Peyer's patch (tissue), 4 donors: ENCODE measurements at regions not wholly inside any gene's neighbourhood (a gene's known extent, or its start where the extent isn't known, plus 50 kb on each side); places are given as distances from the start of the nearest gene placed in this dataset.

Experiments
- DNase-seq, 3 donors: peaks; one replicate each; pipeline ENCODE4 v3.0.0-alpha.2; 2017 to 2019
- H3K27ac ChIP-seq, 4 donors: fragments of 200-600 bp; sonication (generic); one replicate each; pipeline ENCODE4 v1.5.1; 2016 to 2019
- H3K27me3 ChIP-seq, 2 donors: fragments of 200-600 bp; sonication (generic); one replicate each; pipeline ENCODE4 v1.5.1; 2019
- H3K36me3 ChIP-seq, 3 donors: fragments of 200-600 bp; sonication (generic); one replicate each; pipeline ENCODE4 v1.5.1; 2016 to 2019
- H3K4me1 ChIP-seq, 4 donors: fragments of 200-600 bp; sonication (generic); one replicate each; pipeline ENCODE4 v1.5.1; 2016 to 2019
- H3K4me3 ChIP-seq, 4 donors: fragments of 200-600 bp; sonication (generic); 1 replicate in 3 of 4; 2 replicates in 1 of 4; pipeline ENCODE4 v1.5.1; 2016 to 2019; ENCODE audit warnings: mild to moderate bottlenecking in 1 of 4
- H3K9me3 ChIP-seq, 4 donors: fragments of 200-600 bp; sonication (generic); one replicate each; pipeline ENCODE4 v1.5.1; 2016 to 2019; ENCODE audit warnings: mild to moderate bottlenecking in 1 of 4
- CTCF ChIP-seq, 6 experiments: fragments of 450-650 bp in 4 of 6; fragments of 200-600 bp in 2 of 6; sonication (generic) in 1 of 6; IDR thresholded peaks; one replicate each; pipeline ENCODE4 v1.5.1; 2017 to 2019; ENCODE audit warnings: antibody characterized with exemption in 6 of 6, mild to moderate bottlenecking in 3 of 6, moderate library complexity in 1 of 6
- POLR2A ChIP-seq, 2 donors: fragments of 450-650 bp; IDR thresholded peaks; one replicate each; pipeline ENCODE4 v1.5.1; 2017; ENCODE audit warnings: antibody characterized with exemption in 2 of 2, mild to moderate bottlenecking in 2 of 2, moderate library complexity in 2 of 2

- no peak overlapping the region for H3K4me3 ChIP-seq
- TF ChIP-seq CTCF (IDR thresholded peaks at IDR 0.05) = no peak
- no peak for TF ChIP-seq POLR2A (IDR thresholded peaks at IDR 0.05)
- no peaks in the 10 kb centered on the region for H3K4me1 ChIP-seq
- no peak overlapping the region for H3K27ac ChIP-seq
- H3K9me3 ChIP-seq = no peaks in the 10 kb centered on the region
- no peaks in the 10 kb centered on the region for H3K36me3 ChIP-seq
- H3K27me3 ChIP-seq = no peaks in the 10 kb centered on the region
- no peak for DNase-seq
Observed at GRCh38 chr18:27860701-27861107, 316.2 kb downstream of the CDH2 start.

GRCh38 chr18:27860011-27860410, 316.9 kb downstream of the CDH2 start:
- Histone ChIP-seq H3K27ac (no peak overlapping the region), H3K4me1 (no peaks in the 10 kb centered on the region), H3K27me3 (no peaks in the 10 kb centered on the region), H3K4me3 (no peak overlapping the region), H3K36me3 (no peaks in the 10 kb centered on the region), H3K9me3 (no peaks in the 10 kb centered on the region)
- DNase-seq = no peak
- TF ChIP-seq POLR2A (IDR thresholded peaks at IDR 0.05) (no peak), CTCF (IDR thresholded peaks at IDR 0.05) (no peak)

DNA sequence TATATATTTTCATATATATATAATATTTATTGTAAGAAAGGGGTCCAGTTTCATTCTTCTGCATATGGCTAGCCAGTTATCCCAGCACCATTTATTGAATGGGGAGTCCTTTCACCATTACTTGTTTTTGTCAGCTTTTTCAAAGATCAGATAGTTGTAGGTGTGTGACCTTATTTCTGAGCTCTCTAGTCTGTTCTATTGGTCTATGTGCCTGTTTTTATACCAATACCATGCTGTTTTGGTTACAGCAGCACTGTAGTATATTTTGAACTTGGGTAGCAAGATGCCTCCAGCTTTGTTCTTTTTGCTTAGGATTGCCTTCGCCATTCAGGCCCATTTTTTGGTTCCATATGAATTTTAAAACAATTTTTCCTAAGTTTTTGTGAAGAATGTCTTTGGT, 320.1 kb downstream of the CDH2 start:
- Histone ChIP-seq H3K9me3 (no peaks in the 10 kb centered on the region), H3K36me3 (no peaks in the 10 kb centered on the region), H3K4me3 (no peak overlapping the region), H3K4me1 (no peaks in the 10 kb centered on the region), H3K27me3 (no peaks in the 10 kb centered on the region), H3K27ac (no peak overlapping the region)
- DNase-seq = no peak
- TF ChIP-seq POLR2A (IDR thresholded peaks at IDR 0.05) (no peak), CTCF (IDR thresholded peaks at IDR 0.05) (no peak)

- no peak for TF ChIP-seq POLR2A (IDR thresholded peaks at IDR 0.05)
- no peak for TF ChIP-seq CTCF (IDR thresholded peaks at IDR 0.05)
- H3K27me3 ChIP-seq = no peaks in the 10 kb centered on the region
- DNase-seq = no peak
- H3K4me1 ChIP-seq = no peaks in the 10 kb centered on the region
- no peaks in the 10 kb centered on the region for H3K36me3 ChIP-seq
- H3K27ac ChIP-seq = no peak overlapping the region
- no peak overlapping the region for H3K4me3 ChIP-seq
- no peaks in the 10 kb centered on the region for H3K9me3 ChIP-seq
Observed at GRCh38 chr18:27855486-27855885, 321.4 kb downstream of the CDH2 start.

GRCh38 chr18:27854631-27855030, 322.3 kb downstream of the CDH2 start:
- DNase-seq = no peak
- no peak for TF ChIP-seq POLR2A (IDR thresholded peaks at IDR 0.05)
- TF ChIP-seq CTCF (IDR thresholded peaks at IDR 0.05) = no peak
- no peaks in the 10 kb centered on the region for H3K36me3 ChIP-seq

DNA sequence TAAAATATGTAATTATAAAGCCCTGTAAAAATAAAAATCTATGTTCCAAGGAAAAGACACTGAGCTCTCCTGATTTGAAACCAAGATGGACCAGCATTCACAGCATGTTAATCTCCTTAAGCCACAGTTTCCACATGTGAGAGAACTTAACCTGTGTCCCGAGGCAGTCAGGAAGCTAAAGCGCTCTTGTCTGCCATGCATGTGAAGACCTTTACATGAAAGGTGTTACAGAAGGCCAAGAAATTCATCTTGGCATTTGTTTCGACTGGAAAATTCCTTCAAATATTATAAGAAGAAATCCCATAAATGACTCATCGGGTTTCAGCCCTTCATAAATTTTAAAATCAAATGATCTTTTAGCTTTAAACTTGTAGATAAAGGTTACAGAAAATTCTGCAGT, 328.6 kb downstream of the CDH2 start:
- no peak for TF ChIP-seq CTCF (IDR thresholded peaks at IDR 0.05)
- no peak for TF ChIP-seq POLR2A (IDR thresholded peaks at IDR 0.05)
- no peak overlapping the region for H3K27ac ChIP-seq
- no peak for DNase-seq
- H3K4me1 ChIP-seq = no peaks in the 10 kb centered on the region
- no peak overlapping the region for H3K4me3 ChIP-seq
- H3K27me3 ChIP-seq = no peaks in the 10 kb centered on the region
- H3K9me3 ChIP-seq = no peaks in the 10 kb centered on the region
- no peaks in the 10 kb centered on the region for H3K36me3 ChIP-seq

More at GRCh38 chr18:27854631-27855030, 322.3 kb downstream of the CDH2 start:
- Histone ChIP-seq H3K9me3 (no peaks in the 10 kb centered on the region), H3K4me3 (no peak overlapping the region), H3K4me1 (no peaks in the 10 kb centered on the region), H3K27me3 (no peaks in the 10 kb centered on the region), H3K27ac (no peak overlapping the region)
